WTC11 (cell line): ENCODE measurements at regions not wholly inside any gene's neighbourhood (a gene's known extent, or its start where the extent isn't known, plus 50 kb on each side); places are given as distances from the start of the nearest gene placed in this dataset.

Source experiments
- ATAC-seq: fragments of 200-7000 bp; cut with Tn5 transposase; 2 replicates; pipeline ENCODE4 v1.10.0; 2021; ENCODE audit warnings: mild to moderate bottlenecking, moderate library complexity
- CTCF ChIA-PET: fragments of 300-600 bp; sonication (Branson Sonifier 250); formaldehyde crosslinking; loops from one replicate; lab custom pipeline; 2021; ENCODE audit warnings: antibody characterized with exemption; lab: Charles Lee
- POLR2A ChIA-PET: fragments of 350-600 bp; sonication (Branson Sonifier 250); formaldehyde crosslinking; loops from one replicate; lab custom pipeline; 2021; ENCODE audit warnings: antibody characterized with exemption; lab: Charles Lee
- DNase-seq: peaks from one replicate; pipeline ENCODE4 v3.0.0; 2021; ENCODE audit warnings: low spot score
- H3K27ac Mint-ChIP-seq: 2 replicates; pipeline ENCODE4 v1.8.0; 2021; ENCODE audit warnings: mixed read lengths
- H3K27me3 Mint-ChIP-seq: 2 replicates; pipeline ENCODE4 v1.8.0; 2021; ENCODE audit warnings: low read depth, mild to moderate bottlenecking, moderate library complexity, mixed read lengths
- H3K36me3 Mint-ChIP-seq: 2 replicates; pipeline ENCODE4 v1.8.0; 2021; ENCODE audit warnings: mixed read lengths
- H3K4me1 Mint-ChIP-seq: 2 replicates; pipeline ENCODE4 v1.8.0; 2022; ENCODE audit warnings: mixed read lengths
- H3K4me3 Mint-ChIP-seq: 2 replicates; pipeline ENCODE4 v1.8.0; 2021; ENCODE audit warnings: mild to moderate bottlenecking, moderate library complexity, mixed read lengths
- H3K9me3 Mint-ChIP-seq: 2 replicates; pipeline ENCODE4 v1.8.0; 2021; ENCODE audit warnings: mixed read lengths
- AR ChIP-seq: fragments of 250-450 bp; sonication (Bioruptor Pico); IDR thresholded peaks from 2 replicates; pipeline ENCODE4 v1.9.0; 2021; ENCODE audit warnings: mild to moderate bottlenecking
- CREB1 ChIP-seq: sonication (generic); formaldehyde crosslinking; IDR thresholded peaks from 2 replicates; pipeline ENCODE4 v1.8.0; 2023; ENCODE audit warnings: mild to moderate bottlenecking, missing genetic modification reagents
- GTF2I ChIP-seq: fragments of 250-450 bp; sonication (Bioruptor Pico); conservative IDR thresholded peaks from 2 replicates; pipeline ENCODE4 v1.4.0; 2021; ENCODE audit warnings: mild to moderate bottlenecking
- IRF2 ChIP-seq: sonication (generic); formaldehyde crosslinking; IDR thresholded peaks from 2 replicates; pipeline ENCODE4 v1.8.0; 2022; ENCODE audit warnings: low read depth, missing genetic modification reagents, borderline replicate concordance
- MXD4 ChIP-seq: fragments of 250-450 bp; sonication (Bioruptor Pico); IDR thresholded peaks from 2 replicates; pipeline ENCODE4 v1.8.0; 2021; ENCODE audit warnings: mild to moderate bottlenecking, moderate library complexity, borderline replicate concordance
- RELA ChIP-seq: sonication (generic); formaldehyde crosslinking; IDR thresholded peaks from 2 replicates; pipeline ENCODE4 v1.8.1; 2022; ENCODE audit warnings: missing genetic modification reagents, mild to moderate bottlenecking, borderline replicate concordance
- SMAD3 ChIP-seq: sonication (generic); formaldehyde crosslinking; IDR thresholded peaks from 2 replicates; pipeline ENCODE4 v1.8.0; 2022; ENCODE audit warnings: missing genetic modification reagents, mild to moderate bottlenecking, borderline replicate concordance
- SOX15 ChIP-seq: fragments of 250-450 bp; sonication (Bioruptor Pico); IDR thresholded peaks from 2 replicates; pipeline ENCODE4 v1.9.0; 2021; ENCODE audit warnings: mild to moderate bottlenecking
- SP1 ChIP-seq: sonication (generic); formaldehyde crosslinking; conservative IDR thresholded peaks from 2 replicates; pipeline ENCODE4 v1.8.1; 2022; ENCODE audit warnings: missing genetic modification reagents
- STAT6 ChIP-seq: sonication (generic); formaldehyde crosslinking; conservative IDR thresholded peaks from 2 replicates; pipeline ENCODE4 v1.8.1; 2023; ENCODE audit warnings: mild to moderate bottlenecking, low read depth, missing genetic modification reagents, moderate library complexity
- ZBTB43 ChIP-seq: sonication (generic); formaldehyde crosslinking; IDR thresholded peaks from 2 replicates; pipeline ENCODE4 v1.8.1; 2023; ENCODE audit warnings: mild to moderate bottlenecking, missing genetic modification reagents
- ZNF219 ChIP-seq: sonication (generic); formaldehyde crosslinking; IDR thresholded peaks from 2 replicates; pipeline ENCODE4 v1.8.0; 2023; ENCODE audit warnings: missing genetic modification reagents, mild to moderate bottlenecking, borderline replicate concordance
- ZNF416 ChIP-seq: fragments of 250-450 bp; sonication (Bioruptor Pico); IDR thresholded peaks from 2 replicates; pipeline ENCODE4 v1.9.0; 2021; ENCODE audit warnings: mild to moderate bottlenecking, inconsistent platforms
- ZNF423 ChIP-seq: fragments of 250-450 bp; sonication (Bioruptor Pico); IDR thresholded peaks from 2 replicates; pipeline ENCODE4 v2.1.2; 2022; ENCODE audit warnings: mild to moderate bottlenecking, moderate library complexity
- ZNF425 ChIP-seq: fragments of 250-450 bp; sonication (Bioruptor Pico); conservative IDR thresholded peaks from 2 replicates; pipeline ENCODE4 v1.9.0; 2021; ENCODE audit warnings: mild to moderate bottlenecking
- ZNF532 ChIP-seq: fragments of 250-450 bp; sonication (Bioruptor Pico); IDR thresholded peaks from 2 replicates; pipeline ENCODE4 v1.9.0; 2021; ENCODE audit warnings: mild to moderate bottlenecking, borderline replicate concordance
- TF ChIP-seq, protein P1 (sequence below): fragments of 250-450 bp; sonication (Bioruptor Pico); IDR thresholded peaks from 2 replicates; pipeline ENCODE4 v1.8.0; 2021; ENCODE audit warnings: mild to moderate bottlenecking

- ChIA-PET POLR2A (no interaction called here), CTCF (no interaction called here)
- no peak overlapping the region for H3K4me3 Mint-ChIP-seq
- H3K4me1 Mint-ChIP-seq: no peaks in the 10 kb centered on the region
- H3K27me3 Mint-ChIP-seq: no peaks in the 10 kb centered on the region
- ATAC-seq (no peak), DNase-seq (no peak)
- no peak overlapping the region for H3K27ac Mint-ChIP-seq
- TF ChIP-seq, protein P1, sequence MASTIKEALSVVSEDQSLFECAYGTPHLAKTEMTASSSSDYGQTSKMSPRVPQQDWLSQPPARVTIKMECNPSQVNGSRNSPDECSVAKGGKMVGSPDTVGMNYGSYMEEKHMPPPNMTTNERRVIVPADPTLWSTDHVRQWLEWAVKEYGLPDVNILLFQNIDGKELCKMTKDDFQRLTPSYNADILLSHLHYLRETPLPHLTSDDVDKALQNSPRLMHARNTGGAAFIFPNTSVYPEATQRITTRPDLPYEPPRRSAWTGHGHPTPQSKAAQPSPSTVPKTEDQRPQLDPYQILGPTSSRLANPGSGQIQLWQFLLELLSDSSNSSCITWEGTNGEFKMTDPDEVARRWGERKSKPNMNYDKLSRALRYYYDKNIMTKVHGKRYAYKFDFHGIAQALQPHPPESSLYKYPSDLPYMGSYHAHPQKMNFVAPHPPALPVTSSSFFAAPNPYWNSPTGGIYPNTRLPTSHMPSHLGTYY (CRISPR knock-in tag): no peak
- TF ChIP-seq ZNF532: no peak
- TF ChIP-seq IRF2 (CRISPR knock-in tag): no peak
- TF ChIP-seq RELA (CRISPR knock-in tag): no peak
- no peak for TF ChIP-seq CREB1 (CRISPR knock-in tag)
- TF ChIP-seq STAT6 (CRISPR knock-in tag): no peak
- TF ChIP-seq AR: no peak
- TF ChIP-seq ZNF423: no peak
- TF ChIP-seq ZBTB43 (CRISPR knock-in tag): no peak
- no peak for TF ChIP-seq SMAD3
- TF ChIP-seq SOX15: no peak
- TF ChIP-seq SP1 (CRISPR knock-in tag): no peak
- no peak for TF ChIP-seq ZNF425 (CRISPR knock-in tag)
- TF ChIP-seq GTF2I: no peak
- TF ChIP-seq ZNF416 (CRISPR knock-in tag): no peak
- TF ChIP-seq MXD4 (CRISPR knock-in tag): no peak
- TF ChIP-seq ZNF219 (CRISPR knock-in tag): no peak
- H3K36me3 Mint-ChIP-seq: peaks cover 25% of the 10 kb centered on the region
- peaks cover 48% of the 10 kb centered on the region for H3K9me3 Mint-ChIP-seq
These were observed 378.3 kb upstream of the FMR1 start for GRCh38 chrX:147533426-147533825.
